ENCODE measurements at regions not wholly inside any gene's neighbourhood (a gene's known extent, or its start where the extent isn't known, plus 50 kb on each side); places are given as distances from the start of the nearest gene placed in this dataset.

- TF ChIP-seq GATA2 (IDR thresholded peaks at IDR 0.05; ENCODE audit: low read depth, low read length) (no peak), GATA3 (IDR thresholded peaks at IDR 0.05; ENCODE audit: low read depth, low read length) (peak; percentile 17; the same call in 1 of the 2 replicates)
Measured at GRCh38 chr5:92616085-92616484, 964.9 kb downstream of the NR2F1-AS1 start.
